Left lung (tissue), 4 donors: ENCODE measurements at regions not wholly inside any gene's neighbourhood (a gene's known extent, or its start where the extent isn't known, plus 50 kb on each side); places are given as distances from the start of the nearest gene placed in this dataset.

Source experiments
- ATAC-seq: fragments of 200-7000 bp; cut with Tn5 transposase; one replicate; pipeline ENCODE4 v1.9.1; 2020; ENCODE audit warnings: moderate library complexity
- DNase-seq, 4 donors: peaks; one replicate each; pipeline ENCODE4 v3.0.0-alpha.2; 2013 to 2020
- H3K27ac ChIP-seq, 2 donors: fragments of 200-600 bp; sonication (generic) in 1 of 2; one replicate each; pipeline versions ENCODE4 v1.5.0 to v1.8.0; 2020 to 2021
- H3K27me3 ChIP-seq, 2 donors: fragments of 200-600 bp; sonication (generic) in 1 of 2; one replicate each; pipeline versions ENCODE4 v1.5.0 to v1.8.0; 2020 to 2021
- H3K36me3 ChIP-seq, 2 donors: fragments of 200-600 bp; sonication (generic) in 1 of 2; one replicate each; pipeline versions ENCODE4 v1.5.0 to v1.8.0; 2020 to 2021
- H3K4me1 ChIP-seq, 2 donors: fragments of 200-600 bp; one replicate each; pipeline ENCODE4 v1.8.0; 2021
- H3K4me3 ChIP-seq, 2 donors: fragments of 200-600 bp; sonication (generic) in 1 of 2; one replicate each; pipeline versions ENCODE4 v1.5.0 to v1.8.0; 2020 to 2021; ENCODE audit warnings: mild to moderate bottlenecking in 1 of 2
- H3K9me3 ChIP-seq, 2 donors: fragments of 200-600 bp; sonication (generic) in 1 of 2; one replicate each; pipeline versions ENCODE4 v1.5.0 to v1.8.0; 2020 to 2021
- intact Hi-C, 2 donors: fragments of 100-400 bp; cut with DNase I; formaldehyde crosslinking; loops; one replicate each; pipeline versions ENCODE4 v1.11.2 to v1.14.2; 2022
- TF ChIP-seq, protein P1 (sequence below), 2 donors: fragments of 200-600 bp; sonication (generic) in 1 of 2; IDR thresholded peaks; one replicate each; pipeline versions ENCODE4 v1.5.0 to v1.8.0; 2021; ENCODE audit warnings: antibody characterized with exemption in 2 of 2
- donor health status: DM: no; HTN: yes; CAD: no.
- donor health status: DM: no; HTN: no; CAD: no.

DNA sequence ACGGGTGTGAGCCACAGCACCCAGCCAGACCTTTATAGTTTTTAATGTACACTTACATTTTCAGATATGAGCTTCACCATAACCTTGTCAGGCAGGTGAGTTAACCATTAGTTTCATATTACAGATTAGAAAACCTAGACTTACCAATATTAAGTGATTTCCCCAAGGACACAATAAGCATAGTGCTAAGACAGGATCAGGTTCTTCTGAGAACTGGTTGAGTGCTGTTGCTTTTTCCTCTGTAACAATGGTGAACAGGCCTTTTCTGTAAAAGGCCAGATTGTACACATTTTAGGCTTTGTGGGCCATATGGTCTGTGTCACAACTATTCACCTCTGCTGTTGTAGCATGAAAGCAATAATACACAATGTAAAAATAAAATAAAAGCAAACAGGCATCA is 332.0 kb downstream of the PIK3C3 start:
- Histone ChIP-seq H3K27me3 (no peaks in the 10 kb centered on the region), H3K4me3 (no peak overlapping the region), H3K27ac (no peak overlapping the region), H3K36me3 (no peaks in the 10 kb centered on the region), H3K9me3 (no peaks in the 10 kb centered on the region), H3K4me1 (no peaks in the 10 kb centered on the region)
- ATAC-seq (no peak), DNase-seq (no peak)
- intact Hi-C loops = no loop called here
- TF ChIP-seq, protein P1, sequence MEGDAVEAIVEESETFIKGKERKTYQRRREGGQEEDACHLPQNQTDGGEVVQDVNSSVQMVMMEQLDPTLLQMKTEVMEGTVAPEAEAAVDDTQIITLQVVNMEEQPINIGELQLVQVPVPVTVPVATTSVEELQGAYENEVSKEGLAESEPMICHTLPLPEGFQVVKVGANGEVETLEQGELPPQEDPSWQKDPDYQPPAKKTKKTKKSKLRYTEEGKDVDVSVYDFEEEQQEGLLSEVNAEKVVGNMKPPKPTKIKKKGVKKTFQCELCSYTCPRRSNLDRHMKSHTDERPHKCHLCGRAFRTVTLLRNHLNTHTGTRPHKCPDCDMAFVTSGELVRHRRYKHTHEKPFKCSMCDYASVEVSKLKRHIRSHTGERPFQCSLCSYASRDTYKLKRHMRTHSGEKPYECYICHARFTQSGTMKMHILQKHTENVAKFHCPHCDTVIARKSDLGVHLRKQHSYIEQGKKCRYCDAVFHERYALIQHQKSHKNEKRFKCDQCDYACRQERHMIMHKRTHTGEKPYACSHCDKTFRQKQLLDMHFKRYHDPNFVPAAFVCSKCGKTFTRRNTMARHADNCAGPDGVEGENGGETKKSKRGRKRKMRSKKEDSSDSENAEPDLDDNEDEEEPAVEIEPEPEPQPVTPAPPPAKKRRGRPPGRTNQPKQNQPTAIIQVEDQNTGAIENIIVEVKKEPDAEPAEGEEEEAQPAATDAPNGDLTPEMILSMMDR (IDR thresholded peaks at IDR 0.05) = no peak

DNA sequence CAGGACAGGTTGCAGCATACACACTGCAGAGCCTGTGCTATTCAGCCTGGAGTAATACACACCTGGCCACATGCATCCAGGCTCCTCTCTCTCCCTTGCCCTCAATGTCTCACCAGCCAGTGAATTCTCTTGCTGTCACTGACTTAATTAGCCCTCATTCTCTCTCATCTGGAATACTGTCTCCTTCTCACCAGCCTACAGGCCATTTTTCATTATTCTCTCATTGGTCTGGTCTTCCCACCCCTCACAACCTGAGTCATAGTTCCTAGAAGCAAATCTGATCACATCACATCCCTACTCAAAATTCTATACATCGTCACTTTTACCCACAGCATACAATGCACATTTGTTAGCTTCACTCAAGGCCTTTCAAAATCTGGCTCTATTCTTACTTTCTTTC is 333.1 kb downstream of the PIK3C3 start:
- Histone ChIP-seq H3K27me3 (no peaks in the 10 kb centered on the region), H3K4me3 (no peak overlapping the region), H3K9me3 (no peaks in the 10 kb centered on the region), H3K4me1 (no peaks in the 10 kb centered on the region), H3K27ac (no peak overlapping the region), H3K36me3 (no peaks in the 10 kb centered on the region)
- intact Hi-C loops = no loop called here
- TF ChIP-seq, protein P1 (IDR thresholded peaks at IDR 0.05) = no peak
- ATAC-seq (no peak), DNase-seq (no peak)

DNA sequence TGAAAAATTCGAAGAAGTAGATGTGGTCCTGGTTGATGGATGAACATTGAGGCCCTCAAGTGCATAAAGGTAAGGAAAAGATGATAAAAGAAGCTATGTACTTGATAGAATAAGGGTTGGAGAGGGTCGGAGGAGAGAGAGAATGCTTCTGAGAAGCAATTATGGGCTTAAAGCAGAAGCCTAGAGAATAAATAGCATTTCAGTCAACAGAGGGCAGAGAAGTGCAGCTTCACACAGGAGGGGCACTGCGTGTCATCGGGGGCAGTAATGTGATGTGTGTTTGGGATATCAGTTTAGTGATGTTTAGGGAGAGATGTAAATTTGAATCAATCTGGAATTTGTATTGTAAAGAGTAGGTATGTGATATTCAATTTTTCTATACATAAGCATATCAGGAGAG is 334.5 kb downstream of the PIK3C3 start:
- no peak for DNase-seq
- intact Hi-C loops = no loop called here
- TF ChIP-seq, protein P1 (IDR thresholded peaks at IDR 0.05) = no peak
- no peak overlapping the region for H3K27ac ChIP-seq
- H3K4me1 ChIP-seq = no peaks in the 10 kb centered on the region
- H3K36me3 ChIP-seq = no peaks in the 10 kb centered on the region
- ATAC-seq = no peak
- no peaks in the 10 kb centered on the region for H3K27me3 ChIP-seq
- H3K4me3 ChIP-seq = no peak overlapping the region
- H3K9me3 ChIP-seq = no peaks in the 10 kb centered on the region

DNA sequence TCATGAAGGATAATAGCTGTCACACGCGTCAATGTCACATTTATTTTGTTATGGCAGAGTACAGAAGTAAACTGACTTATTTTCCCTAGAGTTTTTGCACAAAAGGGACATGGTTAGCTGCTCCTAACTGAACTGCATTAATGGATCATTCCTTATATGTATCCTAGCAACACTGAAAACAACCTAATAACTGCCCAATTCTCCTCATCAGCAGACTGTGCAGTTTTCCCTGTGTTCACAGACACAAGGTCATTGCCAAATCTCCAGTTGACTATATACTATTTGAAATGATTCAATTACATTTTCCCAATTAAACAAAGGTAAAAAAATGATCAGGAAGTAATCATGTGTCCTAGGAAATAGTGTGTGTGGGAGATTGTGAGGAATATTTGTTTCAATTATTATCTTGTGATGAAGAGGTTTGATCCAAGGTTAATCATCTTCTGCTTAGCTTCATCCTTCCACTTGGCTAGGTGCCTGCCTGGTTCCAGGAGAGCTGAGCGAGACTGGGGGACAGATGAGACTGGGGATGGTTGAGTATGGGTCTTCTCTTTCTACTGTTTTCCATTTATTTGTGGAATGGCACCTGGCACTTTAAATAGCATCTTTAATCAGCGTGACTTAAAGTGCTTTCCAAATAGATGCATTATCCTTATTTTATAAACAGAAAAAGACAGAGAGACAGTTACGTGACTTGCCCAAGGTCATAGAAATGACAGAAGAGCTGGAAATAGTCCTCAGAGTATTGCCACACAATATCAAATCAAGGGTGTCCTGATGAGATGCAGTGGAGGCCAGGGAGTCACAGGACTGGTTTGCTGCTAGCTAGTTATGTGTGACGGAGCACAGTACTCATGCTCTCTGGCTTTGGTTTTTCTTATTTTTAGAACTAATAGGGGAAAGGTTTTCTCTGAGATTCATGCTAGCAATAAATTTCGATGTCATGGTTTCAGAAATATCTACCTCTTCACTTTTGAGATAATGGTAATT is 335.6 kb downstream of the PIK3C3 start:
- ATAC-seq (no peak), DNase-seq (no peak)
- Histone ChIP-seq H3K9me3 (no peaks in the 10 kb centered on the region), H3K4me3 (no peak overlapping the region), H3K27me3 (no peaks in the 10 kb centered on the region), H3K4me1 (no peaks in the 10 kb centered on the region), H3K36me3 (no peaks in the 10 kb centered on the region), H3K27ac (no peak overlapping the region)
- intact Hi-C loops = no loop called here
- TF ChIP-seq, protein P1 (IDR thresholded peaks at IDR 0.05) = no peak

DNA sequence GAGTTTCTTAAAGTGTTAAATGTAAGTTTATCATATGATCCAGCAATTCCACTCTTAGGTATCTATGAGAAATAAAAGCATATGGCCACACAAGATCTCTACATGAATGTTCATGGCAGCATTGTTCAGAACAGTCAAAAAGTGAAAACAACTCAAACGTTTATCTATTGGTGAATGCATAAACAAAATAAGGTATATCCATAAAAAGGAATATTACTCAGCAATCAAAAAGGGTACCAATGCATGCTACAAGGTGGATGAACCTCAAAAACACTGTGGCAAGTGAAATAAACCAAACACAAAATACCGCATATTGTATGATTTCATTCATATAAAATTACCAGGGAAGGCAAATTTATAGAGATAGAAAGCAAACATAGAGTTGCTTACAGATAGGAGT is 337.6 kb downstream of the PIK3C3 start:
- Histone ChIP-seq H3K4me1 (no peaks in the 10 kb centered on the region), H3K4me3 (no peak overlapping the region), H3K9me3 (no peaks in the 10 kb centered on the region), H3K36me3 (no peaks in the 10 kb centered on the region), H3K27me3 (no peaks in the 10 kb centered on the region), H3K27ac (no peak overlapping the region)
- ATAC-seq (no peak), DNase-seq (no peak)
- TF ChIP-seq, protein P1 (IDR thresholded peaks at IDR 0.05) = no peak
- intact Hi-C loops = no loop called here
